Cardiac muscle cell (in vitro differentiated cells and primary cell): ENCODE measurements at regions not wholly inside any gene's neighbourhood (a gene's known extent, or its start where the extent isn't known, plus 50 kb on each side); places are given as distances from the start of the nearest gene placed in this dataset.
A peak's percentile ranks its signal among the peaks of the same experiment; 100 is the strongest.

Experiments
- DNase-seq, 2 donors: peaks; one replicate each; pipeline versions ENCODE4 v3.0.0 to v3.0.0-alpha.2; 2010 to 2017; ENCODE audit warnings: low read depth in 1 of 2, low spot score in 1 of 2
- H3K27ac ChIP-seq: fragments of 200-600 bp; sonication (generic); 2 replicates; pipeline ENCODE4 v1.5.1; 2016
- H3K27me3 ChIP-seq: fragments of 200-600 bp; sonication (generic); 2 replicates; pipeline ENCODE4 v1.6.0; 2016; ENCODE audit warnings: control low read depth
- H3K36me3 ChIP-seq: fragments of 200-600 bp; sonication (generic); 2 replicates; pipeline ENCODE4 v1.5.1; 2016; ENCODE audit warnings: control low read depth
- H3K4me1 ChIP-seq: fragments of 200-600 bp; sonication (generic); 2 replicates; pipeline ENCODE4 v1.8.1; 2017; ENCODE audit warnings: low read depth, mild to moderate bottlenecking, mixed run types
- H3K4me3 ChIP-seq: fragments of 200-600 bp; sonication (generic); 2 replicates; pipeline ENCODE4 v1.5.1; 2016; ENCODE audit warnings: mild to moderate bottlenecking
- H3K9me3 ChIP-seq: fragments of 200-600 bp; sonication (generic); 2 replicates; pipeline ENCODE4 v1.5.1; 2017; ENCODE audit warnings: low read depth, mild to moderate bottlenecking, control low read depth
- TF ChIP-seq, protein P1 (sequence below): IDR thresholded peaks from 2 replicates; pipeline ENCODE4 v1.5.1; 2012; ENCODE audit warnings: low read depth, mild to moderate bottlenecking, low read length

DNA sequence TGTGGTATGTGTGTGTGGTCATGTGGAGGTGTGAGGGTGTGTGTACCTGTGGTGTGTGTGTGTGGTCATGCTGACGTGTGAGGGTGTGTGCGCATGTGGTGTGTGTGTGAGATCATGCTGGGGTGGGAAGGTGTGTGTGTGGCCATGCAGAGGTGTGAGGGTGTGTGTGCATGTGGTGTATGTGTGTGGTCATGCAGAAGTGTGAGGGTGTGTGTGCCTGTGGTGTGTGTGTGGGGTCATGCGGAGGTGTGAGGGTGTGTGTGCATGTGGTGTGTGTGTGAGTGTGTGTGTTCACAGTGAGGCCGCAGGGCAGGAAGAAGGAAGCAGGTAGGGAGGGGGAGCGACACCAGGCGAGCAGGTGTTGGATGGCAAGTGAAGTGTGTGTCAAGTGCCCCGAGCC is 259.0 kb downstream of the LOXHD1 start:
- Histone ChIP-seq H3K27me3 (no peaks in the 10 kb centered on the region), H3K4me3 (no peak overlapping the region), H3K4me1 (no peaks in the 10 kb centered on the region), H3K36me3 (no peaks in the 10 kb centered on the region), H3K27ac (no peak overlapping the region), H3K9me3 (no peaks in the 10 kb centered on the region)
- TF ChIP-seq, protein P1, sequence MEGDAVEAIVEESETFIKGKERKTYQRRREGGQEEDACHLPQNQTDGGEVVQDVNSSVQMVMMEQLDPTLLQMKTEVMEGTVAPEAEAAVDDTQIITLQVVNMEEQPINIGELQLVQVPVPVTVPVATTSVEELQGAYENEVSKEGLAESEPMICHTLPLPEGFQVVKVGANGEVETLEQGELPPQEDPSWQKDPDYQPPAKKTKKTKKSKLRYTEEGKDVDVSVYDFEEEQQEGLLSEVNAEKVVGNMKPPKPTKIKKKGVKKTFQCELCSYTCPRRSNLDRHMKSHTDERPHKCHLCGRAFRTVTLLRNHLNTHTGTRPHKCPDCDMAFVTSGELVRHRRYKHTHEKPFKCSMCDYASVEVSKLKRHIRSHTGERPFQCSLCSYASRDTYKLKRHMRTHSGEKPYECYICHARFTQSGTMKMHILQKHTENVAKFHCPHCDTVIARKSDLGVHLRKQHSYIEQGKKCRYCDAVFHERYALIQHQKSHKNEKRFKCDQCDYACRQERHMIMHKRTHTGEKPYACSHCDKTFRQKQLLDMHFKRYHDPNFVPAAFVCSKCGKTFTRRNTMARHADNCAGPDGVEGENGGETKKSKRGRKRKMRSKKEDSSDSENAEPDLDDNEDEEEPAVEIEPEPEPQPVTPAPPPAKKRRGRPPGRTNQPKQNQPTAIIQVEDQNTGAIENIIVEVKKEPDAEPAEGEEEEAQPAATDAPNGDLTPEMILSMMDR = no peak
- no peak for DNase-seq

DNA sequence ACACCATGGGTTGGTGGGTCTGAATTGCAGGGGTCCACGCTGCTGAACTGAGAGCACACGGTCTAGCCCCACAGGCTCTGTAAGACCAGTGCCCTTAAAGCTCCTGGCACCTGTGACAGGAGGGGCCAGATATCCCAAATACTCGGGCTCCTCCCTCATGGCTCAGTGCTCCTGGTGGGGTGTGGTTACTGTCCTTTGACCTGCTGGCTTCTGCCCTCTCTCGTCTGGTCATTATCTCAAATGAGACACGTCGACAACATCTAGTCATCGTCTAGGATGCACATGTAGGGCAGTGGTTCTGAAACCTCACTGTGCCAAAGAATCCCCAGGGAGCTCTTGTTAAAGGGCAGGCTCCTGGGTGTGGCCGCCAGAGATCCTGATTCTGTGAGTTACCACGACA is 258.4 kb downstream of the LOXHD1 start:
- no peaks in the 10 kb centered on the region for H3K36me3 ChIP-seq
- no peak for DNase-seq
- no peak overlapping the region for H3K4me3 ChIP-seq
- no peaks in the 10 kb centered on the region for H3K27me3 ChIP-seq
- H3K27ac ChIP-seq = no peak overlapping the region
- H3K9me3 ChIP-seq = no peaks in the 10 kb centered on the region
- H3K4me1 ChIP-seq = no peaks in the 10 kb centered on the region
- TF ChIP-seq, protein P1 = no peak

DNA sequence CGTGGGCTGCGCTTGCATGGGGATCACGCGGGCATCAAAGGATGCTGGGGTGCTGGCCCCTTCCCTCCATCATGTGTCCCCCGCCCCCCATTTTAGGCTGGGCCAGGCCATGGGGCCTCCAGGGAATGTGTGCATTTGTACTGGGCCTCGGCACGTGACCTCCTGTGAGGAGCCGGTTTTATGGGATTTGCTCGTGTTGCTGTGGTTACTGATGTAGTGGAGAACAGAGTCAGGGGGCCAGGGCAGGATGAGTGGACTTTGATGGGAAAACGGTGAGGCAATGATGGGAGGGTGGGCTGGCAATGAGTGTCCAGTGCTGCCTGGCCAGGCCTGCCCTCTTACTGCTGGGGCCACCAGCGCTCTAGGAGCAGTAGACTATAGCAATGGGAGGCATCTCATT is 257.7 kb downstream of the LOXHD1 start:
- Histone ChIP-seq H3K4me1 (no peaks in the 10 kb centered on the region), H3K36me3 (no peaks in the 10 kb centered on the region), H3K27ac (no peak overlapping the region), H3K4me3 (no peak overlapping the region), H3K27me3 (no peaks in the 10 kb centered on the region), H3K9me3 (no peaks in the 10 kb centered on the region)
- DNase-seq = no peak
- TF ChIP-seq, protein P1 = no peak

DNA sequence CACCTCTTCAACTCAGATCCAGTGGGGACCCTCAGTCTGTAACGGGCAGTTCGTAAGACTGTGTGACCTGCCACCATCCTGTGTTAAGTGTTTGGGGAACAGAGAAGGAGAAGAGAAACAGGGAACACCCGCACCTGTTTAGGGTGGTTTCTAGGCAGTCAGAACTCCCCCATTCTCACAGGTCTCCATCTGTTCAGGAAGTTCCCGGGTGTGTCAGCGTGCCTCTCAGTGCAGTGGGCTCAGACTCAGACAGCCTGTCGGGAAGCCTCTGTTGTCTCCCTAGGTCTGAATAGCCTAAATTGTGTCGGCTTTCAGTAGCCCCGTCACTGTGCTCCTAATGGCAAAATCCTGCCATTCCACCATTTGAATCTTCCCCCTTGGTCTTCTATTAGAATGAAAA is 256.6 kb downstream of the LOXHD1 start:
- no peak overlapping the region for H3K27ac ChIP-seq
- DNase-seq = no peak
- TF ChIP-seq, protein P1 = no peak
- no peaks in the 10 kb centered on the region for H3K9me3 ChIP-seq
- no peaks in the 10 kb centered on the region for H3K27me3 ChIP-seq
- H3K36me3 ChIP-seq = no peaks in the 10 kb centered on the region
- H3K4me3 ChIP-seq = no peak overlapping the region
- H3K4me1 ChIP-seq = no peaks in the 10 kb centered on the region

DNA sequence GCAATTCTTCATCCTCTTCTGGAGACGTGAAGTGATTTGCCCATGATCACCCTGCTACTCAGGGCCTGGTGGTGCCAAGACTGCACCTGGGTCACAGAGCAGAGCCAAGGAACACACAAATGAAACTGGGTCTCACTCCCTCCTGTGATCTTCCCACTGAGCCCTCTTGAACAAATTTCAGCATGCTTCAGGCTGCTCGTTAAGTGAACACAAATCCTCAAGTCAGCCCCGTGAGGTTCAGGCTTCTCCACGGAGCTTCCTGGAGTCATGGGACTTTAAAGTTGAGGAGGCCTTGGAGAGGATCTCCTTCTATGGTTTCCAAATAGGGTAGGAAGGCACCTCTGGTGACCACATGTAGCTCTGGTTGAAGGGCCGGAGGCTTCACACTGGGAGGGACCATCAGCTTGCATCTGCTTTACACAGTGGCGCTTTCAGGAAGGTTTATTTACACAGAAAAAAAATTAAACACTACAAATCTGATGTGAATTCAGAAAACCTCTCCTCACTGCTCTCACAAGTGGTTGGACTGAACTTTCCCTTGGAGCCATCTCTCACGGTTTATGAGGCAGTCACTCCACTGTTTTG is 255.4 kb downstream of the LOXHD1 start:
- no peak overlapping the region for H3K27ac ChIP-seq
- TF ChIP-seq, protein P1 = no peak
- no peak overlapping the region for H3K4me3 ChIP-seq

DNA sequence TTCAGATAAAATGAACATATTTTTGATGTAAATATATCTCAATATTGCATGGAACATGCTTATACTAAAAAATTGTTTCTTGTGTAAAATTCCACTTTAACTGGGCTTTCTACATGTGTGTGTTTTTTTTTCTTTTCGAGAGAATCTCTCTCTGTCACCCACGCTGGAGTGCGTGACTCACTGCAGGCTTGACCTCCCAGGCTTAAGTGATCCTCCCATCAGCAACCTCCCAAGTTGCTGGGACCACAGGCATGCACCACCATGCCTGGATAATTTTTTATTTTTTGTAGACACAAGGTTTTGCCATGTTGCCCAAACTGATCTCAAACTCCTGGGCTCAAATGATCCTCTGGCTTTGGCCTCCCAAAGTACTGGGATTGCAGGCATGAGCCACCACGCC is 254.6 kb downstream of the LOXHD1 start:
- H3K27me3 ChIP-seq = no peaks in the 10 kb centered on the region
- peak in 1 of 2 donors; percentile 40 for DNase-seq
- no peaks in the 10 kb centered on the region for H3K9me3 ChIP-seq
- H3K36me3 ChIP-seq = no peaks in the 10 kb centered on the region
- no peak overlapping the region for H3K27ac ChIP-seq
- H3K4me1 ChIP-seq = no peaks in the 10 kb centered on the region
- no peak overlapping the region for H3K4me3 ChIP-seq
- TF ChIP-seq, protein P1 = no peak

More for the DNA sequence above, 255.4 kb downstream of the LOXHD1 start:
- H3K27me3 ChIP-seq = no peaks in the 10 kb centered on the region
- DNase-seq = no peak
- no peaks in the 10 kb centered on the region for H3K36me3 ChIP-seq
- no peaks in the 10 kb centered on the region for H3K9me3 ChIP-seq
- no peaks in the 10 kb centered on the region for H3K4me1 ChIP-seq
